Tibial artery (tissue), 4 donors: ENCODE measurements at regions not wholly inside any gene's neighbourhood (a gene's known extent, or its start where the extent isn't known, plus 50 kb on each side); places are given as distances from the start of the nearest gene placed in this dataset.

Experiments used
- DNase-seq, 2 donors: peaks; one replicate each; pipeline ENCODE4 v3.0.0-alpha.2; 2019
- H3K27ac ChIP-seq, 2 donors: fragments of 200-600 bp; sonication (generic) in 1 of 2; 1 replicate in 1 of 2; 2 replicates in 1 of 2; pipeline ENCODE4 v1.5.1; 2018 to 2019; ENCODE audit warnings: mild to moderate bottlenecking in 1 of 2
- H3K27me3 ChIP-seq, 2 donors: fragments of 200-600 bp; sonication (generic) in 1 of 2; one replicate each; pipeline versions ENCODE4 v1.5.1 to v1.6.0; 2016 to 2019
- H3K36me3 ChIP-seq, 3 donors: fragments of 200-600 bp; sonication (generic) in 2 of 3; one replicate each; pipeline ENCODE4 v1.5.1; 2016 to 2019; ENCODE audit warnings: mild to moderate bottlenecking in 2 of 3
- H3K4me1 ChIP-seq, 4 donors: fragments of 200-600 bp; sonication (generic) in 2 of 4; 1 replicate in 3 of 4; 2 replicates in 1 of 4; pipeline ENCODE4 v1.5.1; 2016 to 2019
- H3K4me3 ChIP-seq, 2 donors: fragments of 200-600 bp; sonication (generic) in 1 of 2; 1 replicate in 1 of 2; 2 replicates in 1 of 2; pipeline ENCODE4 v1.5.1; 2018 to 2019; ENCODE audit warnings: mild to moderate bottlenecking in 2 of 2
- H3K9me3 ChIP-seq, 3 donors: fragments of 200-600 bp; sonication (generic) in 1 of 3; one replicate each; pipeline ENCODE4 v1.5.1; 2016 to 2019
- CTCF ChIP-seq, 2 experiments: fragments of 200-600 bp in 1 of 2; fragments of 450-650 bp in 1 of 2; IDR thresholded peaks; one replicate each; pipeline ENCODE4 v1.5.1; 2017 to 2019; ENCODE audit warnings: antibody characterized with exemption in 2 of 2, mild to moderate bottlenecking in 1 of 2, moderate library complexity in 1 of 2
- intact Hi-C: fragments of 100-400 bp; cut with DNase I; formaldehyde crosslinking; loops from one replicate; pipeline ENCODE4 v1.15.0; 2023; ENCODE audit warnings: low total_unique reads

GRCh38 chr13:40189898-40190630, 476.4 kb downstream of the FOXO1 start:
- intact Hi-C loops, result loop anchor here (5.0 kb wide), 1 partner anchor 38 kb away; no protein-coding TSS in a partner anchor
- no peak for TF ChIP-seq CTCF (IDR thresholded peaks at IDR 0.05)
- peak overlapping the region; percentile 83 to 88 for H3K27ac ChIP-seq
- no peaks in the 10 kb centered on the region for H3K36me3 ChIP-seq
- no peak overlapping the region for H3K4me3 ChIP-seq
- H3K27me3 ChIP-seq, result no peaks in the 10 kb centered on the region
- no peaks in the 10 kb centered on the region for H3K9me3 ChIP-seq
- no peak for DNase-seq
- peaks cover 0 to 61% (median 44%) of the 10 kb centered on the region in 4 donors for H3K4me1 ChIP-seq

- Histone ChIP-seq H3K4me3 (no peak overlapping the region), H3K27me3 (no peaks in the 10 kb centered on the region), H3K27ac (peak overlapping the region; percentile 83 to 88), H3K4me1 (peaks cover 0 to 56% (median 44%) of the 10 kb centered on the region in 4 donors), H3K36me3 (no peaks in the 10 kb centered on the region), H3K9me3 (no peaks in the 10 kb centered on the region)
- no peak for TF ChIP-seq CTCF (IDR thresholded peaks at IDR 0.05)
- DNase-seq, result peak; percentile 58 to 79
- intact Hi-C loops, result loop anchor here (5.0 kb wide), 1 partner anchor 38 kb away; no protein-coding TSS in a partner anchor
Measured at GRCh38 chr13:40190641-40191100, 475.8 kb downstream of the FOXO1 start.

- Histone ChIP-seq H3K9me3 (no peaks in the 10 kb centered on the region), H3K27me3 (no peaks in the 10 kb centered on the region), H3K27ac (peak overlapping the region; percentile 83 to 88), H3K36me3 (no peaks in the 10 kb centered on the region), H3K4me3 (no peak overlapping the region), H3K4me1 (peaks cover 0 to 56% (median 44%) of the 10 kb centered on the region in 4 donors)
- no peak for DNase-seq
- TF ChIP-seq CTCF (IDR thresholded peaks at IDR 0.05), result no peak
- intact Hi-C loops, result loop anchor here (5.0 kb wide), 1 partner anchor 39 kb away; no protein-coding TSS in a partner anchor
Measured at GRCh38 chr13:40191186-40191980, 475.1 kb downstream of the FOXO1 start.

- no peak overlapping the region for H3K4me3 ChIP-seq
- H3K27me3 ChIP-seq, result no peaks in the 10 kb centered on the region
- H3K36me3 ChIP-seq, result no peaks in the 10 kb centered on the region
- intact Hi-C loops, result loop anchor here (5.0 kb wide), 1 partner anchor 40 kb away; no protein-coding TSS in a partner anchor
- DNase-seq, result peak in 1 of 2 donors; percentile 48
- no peaks in the 10 kb centered on the region for H3K9me3 ChIP-seq
- peak overlapping the region; percentile 83 to 88 for H3K27ac ChIP-seq
- peaks cover 0 to 56% (median 44%) of the 10 kb centered on the region in 4 donors for H3K4me1 ChIP-seq
- TF ChIP-seq CTCF (IDR thresholded peaks at IDR 0.05), result no peak
Measured at GRCh38 chr13:40192452-40192851, 474.0 kb downstream of the FOXO1 start.

GRCh38 chr13:40192858-40193257, 473.6 kb downstream of the FOXO1 start:
- Histone ChIP-seq H3K27me3 (no peaks in the 10 kb centered on the region), H3K36me3 (no peaks in the 10 kb centered on the region), H3K4me1 (peaks cover 0 to 56% (median 44%) of the 10 kb centered on the region in 4 donors), H3K9me3 (no peaks in the 10 kb centered on the region), H3K27ac (peak overlapping the region; percentile 83 to 88), H3K4me3 (no peak overlapping the region)
- DNase-seq, result peak; percentile 41 to 80
- no peak for TF ChIP-seq CTCF (IDR thresholded peaks at IDR 0.05)
- intact Hi-C loops, result loop anchor here (5.0 kb wide), 1 partner anchor 41 kb away; no protein-coding TSS in a partner anchor
